Calu3 (cell line): ENCODE measurements at regions not wholly inside any gene's neighbourhood (a gene's known extent, or its start where the extent isn't known, plus 50 kb on each side); places are given as distances from the start of the nearest gene placed in this dataset.
A peak's percentile ranks its signal among the peaks of the same experiment; 100 is the strongest.

Experiments
- BruUV-seq: library from RNA; stranded (reverse); fragments of 400-500 nt; replicated peaks from 2 replicates; lab custom pipeline; 2021; lab: Mats Ljungman, UMichigan
- CTCF ChIA-PET: fragments of 300-600 bp; sonication (Branson Sonifier 250); formaldehyde crosslinking; loops from one replicate; lab custom pipeline; 2022; ENCODE audit warnings: antibody characterized with exemption; lab: Charles Lee
- DNase-seq: peaks from one replicate; pipeline ENCODE4 v3.0.0; 2022
- H3K27ac Mint-ChIP-seq: one replicate; pipeline ENCODE4 v1.8.0; 2022; ENCODE audit warnings: mixed read lengths; ENCODE audit not compliant: unreplicated experiment
- H3K27me3 Mint-ChIP-seq: one replicate; pipeline ENCODE4 v1.8.0; 2022; ENCODE audit warnings: mixed read lengths; ENCODE audit not compliant: unreplicated experiment
- H3K36me3 Mint-ChIP-seq: one replicate; pipeline ENCODE4 v1.8.0; 2022; ENCODE audit warnings: mild to moderate bottlenecking, moderate library complexity, mixed read lengths; ENCODE audit not compliant: insufficient read depth, unreplicated experiment
- H3K4me1 Mint-ChIP-seq: one replicate; pipeline ENCODE4 v1.8.0; 2022; ENCODE audit warnings: mild to moderate bottlenecking, low read depth, mixed read lengths; ENCODE audit not compliant: unreplicated experiment
- H3K4me3 Mint-ChIP-seq: one replicate; pipeline ENCODE4 v1.8.0; 2022; ENCODE audit warnings: mild to moderate bottlenecking, low read depth, moderate library complexity, mixed read lengths; ENCODE audit not compliant: unreplicated experiment
- H3K9me3 Mint-ChIP-seq: one replicate; pipeline ENCODE4 v1.8.0; 2022; ENCODE audit warnings: low read depth, mixed read lengths; ENCODE audit not compliant: unreplicated experiment
- intact Hi-C: fragments of 100-400 bp; cut with micrococcal nuclease; formaldehyde crosslinking; loops from one replicate; pipeline ENCODE4 v1.10.0; 2022; ENCODE audit not compliant: unreplicated experiment
- TF ChIP-seq, protein P1 (sequence below): fragments of 200-600 bp; IDR thresholded peaks from one replicate; pipeline ENCODE4 v1.8.0; 2022; ENCODE audit warnings: antibody characterized with exemption; ENCODE audit not compliant: unreplicated experiment

DNA sequence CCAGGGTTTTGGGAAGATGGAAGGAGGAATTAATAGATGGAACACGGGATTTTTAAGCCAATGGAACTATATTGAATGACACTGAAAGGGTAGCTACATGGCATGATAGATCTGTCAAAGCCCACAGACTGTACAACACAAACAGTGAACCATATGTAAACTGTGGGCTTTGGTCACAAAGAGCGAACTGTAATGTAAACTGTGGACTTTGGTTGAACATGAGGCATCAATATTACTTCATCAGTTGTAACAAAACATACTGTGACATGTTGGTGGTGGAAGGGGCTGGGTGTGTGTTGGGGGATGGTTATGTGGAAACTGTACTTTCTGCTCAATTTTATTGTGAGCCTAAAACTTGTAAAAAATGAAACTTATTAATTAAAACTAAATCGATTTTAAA, 210.6 kb upstream of the HMGA2 start:
- Mint-ChIP-seq H3K4me3 (no peak overlapping the region), H3K27ac (peak overlapping the region; percentile 17), H3K27me3 (no peaks in the 10 kb centered on the region), H3K36me3 (peaks cover 4% of the 10 kb centered on the region), H3K9me3 (peaks cover 3% of the 10 kb centered on the region), H3K4me1 (peaks cover 45% of the 10 kb centered on the region)
- CTCF ChIA-PET = no interaction called here
- TF ChIP-seq, protein P1, sequence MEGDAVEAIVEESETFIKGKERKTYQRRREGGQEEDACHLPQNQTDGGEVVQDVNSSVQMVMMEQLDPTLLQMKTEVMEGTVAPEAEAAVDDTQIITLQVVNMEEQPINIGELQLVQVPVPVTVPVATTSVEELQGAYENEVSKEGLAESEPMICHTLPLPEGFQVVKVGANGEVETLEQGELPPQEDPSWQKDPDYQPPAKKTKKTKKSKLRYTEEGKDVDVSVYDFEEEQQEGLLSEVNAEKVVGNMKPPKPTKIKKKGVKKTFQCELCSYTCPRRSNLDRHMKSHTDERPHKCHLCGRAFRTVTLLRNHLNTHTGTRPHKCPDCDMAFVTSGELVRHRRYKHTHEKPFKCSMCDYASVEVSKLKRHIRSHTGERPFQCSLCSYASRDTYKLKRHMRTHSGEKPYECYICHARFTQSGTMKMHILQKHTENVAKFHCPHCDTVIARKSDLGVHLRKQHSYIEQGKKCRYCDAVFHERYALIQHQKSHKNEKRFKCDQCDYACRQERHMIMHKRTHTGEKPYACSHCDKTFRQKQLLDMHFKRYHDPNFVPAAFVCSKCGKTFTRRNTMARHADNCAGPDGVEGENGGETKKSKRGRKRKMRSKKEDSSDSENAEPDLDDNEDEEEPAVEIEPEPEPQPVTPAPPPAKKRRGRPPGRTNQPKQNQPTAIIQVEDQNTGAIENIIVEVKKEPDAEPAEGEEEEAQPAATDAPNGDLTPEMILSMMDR = no peak
- intact Hi-C loops = no loop called here
- BruUV-seq = no TSS peak
- DNase-seq = no peak

DNA sequence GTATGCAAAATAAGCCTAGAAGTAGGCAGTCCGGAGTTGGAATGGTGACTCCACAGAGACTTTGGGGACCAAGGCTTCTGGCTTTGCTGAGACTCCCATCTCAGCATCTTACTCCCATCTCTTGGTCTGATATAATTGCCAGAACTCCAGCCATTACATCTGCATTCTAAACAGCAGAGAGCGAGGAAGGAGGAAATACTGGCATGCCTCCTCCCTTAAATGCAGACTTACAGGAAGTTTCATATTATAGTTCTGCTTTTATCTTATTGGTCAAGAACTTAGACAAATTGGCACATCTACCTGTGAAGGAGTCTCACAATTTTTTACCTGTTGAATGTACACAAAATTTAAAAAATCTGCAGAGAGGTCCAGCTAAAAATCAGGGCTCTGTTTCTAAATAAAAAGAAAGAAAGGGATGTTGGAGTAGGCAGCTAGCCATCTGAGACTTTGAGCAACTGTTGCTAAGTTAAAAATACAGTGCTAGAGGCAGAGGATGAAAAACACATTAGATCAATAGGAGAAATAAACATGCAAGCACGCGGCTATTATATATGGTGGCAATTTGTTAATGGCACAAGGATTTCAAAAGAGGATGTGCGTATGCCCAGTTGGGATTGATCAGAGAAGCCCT, 209.9 kb upstream of the HMGA2 start:
- no peaks in the 10 kb centered on the region for H3K27me3 Mint-ChIP-seq
- CTCF ChIA-PET = no interaction called here
- H3K4me1 Mint-ChIP-seq = peaks cover 44% of the 10 kb centered on the region
- H3K27ac Mint-ChIP-seq = no peak overlapping the region
- DNase-seq = no peak
- H3K36me3 Mint-ChIP-seq = no peaks in the 10 kb centered on the region
- intact Hi-C loops = no loop called here
- TF ChIP-seq, protein P1 = no peak
- no TSS peak for BruUV-seq
- H3K9me3 Mint-ChIP-seq = peaks cover 3% of the 10 kb centered on the region
- H3K4me3 Mint-ChIP-seq = no peak overlapping the region

DNA sequence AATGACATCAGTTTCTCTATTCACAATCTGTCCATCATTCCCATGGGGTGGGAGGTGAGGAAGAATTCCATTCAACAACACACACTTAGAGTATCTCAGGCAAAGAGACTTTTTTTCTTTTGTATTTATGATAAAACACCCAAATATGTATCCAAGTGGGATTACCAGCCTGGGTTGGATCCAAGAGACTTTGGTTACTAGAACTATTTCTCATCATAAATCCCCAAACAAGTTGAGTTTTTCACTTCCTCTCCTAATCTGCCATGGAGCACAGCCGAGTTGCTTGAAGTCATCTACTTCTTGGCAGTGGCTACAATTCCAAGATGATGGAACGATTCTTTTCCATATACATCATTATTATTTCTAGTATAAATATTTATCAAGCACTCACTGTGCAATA, 209.2 kb upstream of the HMGA2 start:
- Mint-ChIP-seq H3K36me3 (no peaks in the 10 kb centered on the region), H3K27me3 (no peaks in the 10 kb centered on the region), H3K9me3 (peaks cover 3% of the 10 kb centered on the region), H3K4me1 (peaks cover 36% of the 10 kb centered on the region), H3K4me3 (no peak overlapping the region), H3K27ac (no peak overlapping the region)
- intact Hi-C loops = no loop called here
- TF ChIP-seq, protein P1 = no peak
- no peak for DNase-seq
- CTCF ChIA-PET = no interaction called here
- BruUV-seq = no TSS peak

DNA sequence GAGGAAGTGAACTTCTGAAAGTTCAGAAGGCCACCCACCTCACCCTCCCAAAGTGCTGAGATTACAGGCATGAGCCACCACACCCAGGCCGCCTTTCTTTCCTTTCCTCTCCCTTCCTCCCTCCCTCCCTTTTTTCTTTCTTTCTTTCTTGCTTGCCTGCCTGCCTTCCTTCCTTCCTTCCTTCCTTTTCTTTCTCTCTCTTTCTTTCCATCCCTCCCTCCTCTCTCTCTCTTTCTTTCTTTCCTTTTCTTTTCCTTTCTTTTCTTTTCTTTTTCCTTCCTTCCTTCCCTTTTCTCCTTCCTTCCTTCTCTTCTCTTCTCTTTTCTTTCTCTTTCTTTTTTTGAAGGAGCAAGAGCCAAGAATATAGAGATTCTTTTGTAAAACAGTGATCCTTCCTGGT, 208.3 kb upstream of the HMGA2 start:
- peaks cover 35% of the 10 kb centered on the region for H3K4me1 Mint-ChIP-seq

More for the DNA sequence above, 208.3 kb upstream of the HMGA2 start:
- CTCF ChIA-PET = interaction anchor here (0.7 kb wide), 1 partner anchor 232 kb away, joined by 3 read pairs; no protein-coding TSS in a partner anchor
- H3K36me3 Mint-ChIP-seq = no peaks in the 10 kb centered on the region
- H3K9me3 Mint-ChIP-seq = peaks cover 3% of the 10 kb centered on the region
- TF ChIP-seq, protein P1 = no peak
- BruUV-seq = no TSS peak
- no peaks in the 10 kb centered on the region for H3K27me3 Mint-ChIP-seq
- DNase-seq = no peak
- intact Hi-C loops = no loop called here
- no peak overlapping the region for H3K27ac Mint-ChIP-seq
- H3K4me3 Mint-ChIP-seq = no peak overlapping the region
